ENCODE measurements at regions not wholly inside any gene's neighbourhood (a gene's known extent, or its start where the extent isn't known, plus 50 kb on each side); places are given as distances from the start of the nearest gene placed in this dataset.

DNA sequence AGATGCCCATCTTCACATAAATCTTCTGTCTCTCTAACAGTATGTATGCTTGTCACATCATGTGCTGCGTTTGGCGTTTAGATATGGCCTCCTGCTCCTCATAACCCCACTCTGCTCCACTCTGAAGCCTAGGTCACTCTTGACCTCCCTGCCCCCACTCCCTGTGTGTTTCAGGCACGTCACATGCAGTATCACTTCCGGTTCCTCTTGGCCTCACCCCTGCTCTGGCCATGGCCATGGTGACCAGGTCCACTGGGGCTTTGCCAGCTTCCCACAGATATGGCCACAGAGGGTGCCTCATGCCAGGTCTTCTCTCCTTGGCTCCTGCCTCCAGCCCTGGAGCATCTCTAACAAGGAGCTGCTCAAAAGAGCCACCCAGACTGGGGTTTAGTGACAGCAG, 160.0 kb downstream of the RNF152 start:
- TF ChIP-seq ZNF70 (CRISPR knock-in tag; IDR thresholded peaks at IDR 0.05) (no peak), PPARA (CRISPR knock-in tag; IDR thresholded peaks at IDR 0.05; ENCODE audit: borderline replicate concordance) (no peak), ZFP3 (CRISPR knock-in tag; IDR thresholded peaks at IDR 0.05) (no peak), ISL1 (CRISPR knock-in tag; IDR thresholded peaks at IDR 0.05) (no peak), GLIS3 (CRISPR knock-in tag; IDR thresholded peaks at IDR 0.05) (no peak), SNAI2 (CRISPR knock-in tag; IDR thresholded peaks at IDR 0.05) (no peak), ZNF8 (CRISPR knock-in tag; IDR thresholded peaks at IDR 0.05) (no peak), BACH2 (CRISPR knock-in tag; IDR thresholded peaks at IDR 0.05; ENCODE audit: borderline replicate concordance) (no peak), CSDC2 (CRISPR knock-in tag; IDR thresholded peaks at IDR 0.05) (no peak), ZFP30 (CRISPR knock-in tag; IDR thresholded peaks at IDR 0.05) (no peak)
- TF ChIP-seq, protein P1, sequence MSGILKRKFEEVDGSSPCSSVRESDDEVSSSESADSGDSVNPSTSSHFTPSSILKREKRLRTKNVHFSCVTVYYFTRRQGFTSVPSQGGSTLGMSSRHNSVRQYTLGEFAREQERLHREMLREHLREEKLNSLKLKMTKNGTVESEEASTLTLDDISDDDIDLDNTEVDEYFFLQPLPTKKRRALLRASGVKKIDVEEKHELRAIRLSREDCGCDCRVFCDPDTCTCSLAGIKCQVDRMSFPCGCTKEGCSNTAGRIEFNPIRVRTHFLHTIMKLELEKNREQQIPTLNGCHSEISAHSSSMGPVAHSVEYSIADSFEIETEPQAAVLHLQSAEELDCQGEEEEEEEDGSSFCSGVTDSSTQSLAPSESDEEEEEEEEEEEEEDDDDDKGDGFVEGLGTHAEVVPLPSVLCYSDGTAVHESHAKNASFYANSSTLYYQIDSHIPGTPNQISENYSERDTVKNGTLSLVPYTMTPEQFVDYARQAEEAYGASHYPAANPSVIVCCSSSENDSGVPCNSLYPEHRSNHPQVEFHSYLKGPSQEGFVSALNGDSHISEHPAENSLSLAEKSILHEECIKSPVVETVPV (CRISPR knock-in tag; IDR thresholded peaks at IDR 0.05), result no peak
- TF ChIP-seq, protein P2, sequence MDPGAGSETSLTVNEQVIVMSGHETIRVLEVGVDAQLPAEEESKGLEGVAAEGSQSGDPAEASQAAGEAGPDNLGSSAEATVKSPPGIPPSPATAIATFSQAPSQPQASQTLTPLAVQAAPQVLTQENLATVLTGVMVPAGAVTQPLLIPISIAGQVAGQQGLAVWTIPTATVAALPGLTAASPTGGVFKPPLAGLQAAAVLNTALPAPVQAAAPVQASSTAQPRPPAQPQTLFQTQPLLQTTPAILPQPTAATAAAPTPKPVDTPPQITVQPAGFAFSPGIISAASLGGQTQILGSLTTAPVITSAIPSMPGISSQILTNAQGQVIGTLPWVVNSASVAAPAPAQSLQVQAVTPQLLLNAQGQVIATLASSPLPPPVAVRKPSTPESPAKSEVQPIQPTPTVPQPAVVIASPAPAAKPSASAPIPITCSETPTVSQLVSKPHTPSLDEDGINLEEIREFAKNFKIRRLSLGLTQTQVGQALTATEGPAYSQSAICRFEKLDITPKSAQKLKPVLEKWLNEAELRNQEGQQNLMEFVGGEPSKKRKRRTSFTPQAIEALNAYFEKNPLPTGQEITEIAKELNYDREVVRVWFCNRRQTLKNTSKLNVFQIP (CRISPR knock-in tag; IDR thresholded peaks at IDR 0.05; ENCODE audit: borderline replicate concordance, low read depth), result no peak
- ATAC-seq, result no peak

DNA sequence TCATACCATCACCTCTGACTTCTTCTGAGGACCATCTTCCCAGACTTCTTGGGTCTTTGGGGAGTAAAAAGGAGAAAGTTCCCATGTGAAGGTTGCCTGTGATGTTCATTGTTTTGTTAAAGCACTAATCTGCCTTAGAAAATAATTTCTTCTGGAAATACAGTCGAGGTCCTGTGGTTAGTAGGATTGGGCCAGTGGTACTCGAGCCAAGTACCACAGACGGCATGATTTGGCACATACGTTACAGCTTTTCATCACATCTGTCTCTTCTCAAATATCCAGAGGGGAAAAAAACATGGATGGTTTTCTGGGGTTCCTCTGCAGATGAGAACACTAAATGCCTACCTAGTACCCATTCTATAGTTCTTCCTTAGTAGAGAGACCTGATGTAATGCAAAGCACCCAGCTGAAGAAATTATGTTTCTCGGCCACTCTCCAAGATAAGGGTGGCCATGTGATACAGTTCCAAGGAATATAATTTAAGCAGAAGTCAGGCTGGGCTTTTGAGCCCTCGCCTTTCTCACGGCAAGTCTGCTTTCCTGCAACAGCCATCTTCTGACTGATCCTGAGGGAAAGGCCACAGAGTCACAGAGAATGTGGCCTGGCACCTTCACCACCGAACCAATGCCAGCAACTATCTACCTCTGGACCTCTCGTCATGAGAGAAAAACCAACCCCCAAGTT, 161.0 kb downstream of the RNF152 start:
- ATAC-seq, result no peak
- TF ChIP-seq ISL1 (CRISPR knock-in tag; IDR thresholded peaks at IDR 0.05), result no peak
- TF ChIP-seq, protein P3, sequence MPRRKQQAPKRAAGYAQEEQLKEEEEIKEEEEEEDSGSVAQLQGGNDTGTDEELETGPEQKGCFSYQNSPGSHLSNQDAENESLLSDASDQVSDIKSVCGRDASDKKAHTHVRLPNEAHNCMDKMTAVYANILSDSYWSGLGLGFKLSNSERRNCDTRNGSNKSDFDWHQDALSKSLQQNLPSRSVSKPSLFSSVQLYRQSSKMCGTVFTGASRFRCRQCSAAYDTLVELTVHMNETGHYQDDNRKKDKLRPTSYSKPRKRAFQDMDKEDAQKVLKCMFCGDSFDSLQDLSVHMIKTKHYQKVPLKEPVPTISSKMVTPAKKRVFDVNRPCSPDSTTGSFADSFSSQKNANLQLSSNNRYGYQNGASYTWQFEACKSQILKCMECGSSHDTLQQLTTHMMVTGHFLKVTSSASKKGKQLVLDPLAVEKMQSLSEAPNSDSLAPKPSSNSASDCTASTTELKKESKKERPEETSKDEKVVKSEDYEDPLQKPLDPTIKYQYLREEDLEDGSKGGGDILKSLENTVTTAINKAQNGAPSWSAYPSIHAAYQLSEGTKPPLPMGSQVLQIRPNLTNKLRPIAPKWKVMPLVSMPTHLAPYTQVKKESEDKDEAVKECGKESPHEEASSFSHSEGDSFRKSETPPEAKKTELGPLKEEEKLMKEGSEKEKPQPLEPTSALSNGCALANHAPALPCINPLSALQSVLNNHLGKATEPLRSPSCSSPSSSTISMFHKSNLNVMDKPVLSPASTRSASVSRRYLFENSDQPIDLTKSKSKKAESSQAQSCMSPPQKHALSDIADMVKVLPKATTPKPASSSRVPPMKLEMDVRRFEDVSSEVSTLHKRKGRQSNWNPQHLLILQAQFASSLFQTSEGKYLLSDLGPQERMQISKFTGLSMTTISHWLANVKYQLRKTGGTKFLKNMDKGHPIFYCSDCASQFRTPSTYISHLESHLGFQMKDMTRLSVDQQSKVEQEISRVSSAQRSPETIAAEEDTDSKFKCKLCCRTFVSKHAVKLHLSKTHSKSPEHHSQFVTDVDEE (CRISPR knock-in tag; IDR thresholded peaks at IDR 0.05), result no peak
- TF ChIP-seq OSR1 (CRISPR knock-in tag; IDR thresholded peaks at IDR 0.05), result no peak
- no peak for TF ChIP-seq ZNF565 (CRISPR knock-in tag; conservative IDR thresholded peaks at IDR 0.05; ENCODE audit: low read depth)
- TF ChIP-seq ZFP30 (CRISPR knock-in tag; IDR thresholded peaks at IDR 0.05), result no peak
- TF ChIP-seq, protein P1 (CRISPR knock-in tag; IDR thresholded peaks at IDR 0.05), result no peak
- no peak for TF ChIP-seq ZFP3 (CRISPR knock-in tag; IDR thresholded peaks at IDR 0.05)
- no peak for TF ChIP-seq BACH2 (CRISPR knock-in tag; IDR thresholded peaks at IDR 0.05; ENCODE audit: borderline replicate concordance)
- no peak for TF ChIP-seq GLIS3 (CRISPR knock-in tag; IDR thresholded peaks at IDR 0.05)
- TF ChIP-seq CSDC2 (CRISPR knock-in tag; IDR thresholded peaks at IDR 0.05), result no peak
- no peak for TF ChIP-seq TCF4 (CRISPR knock-in tag; IDR thresholded peaks at IDR 0.05; ENCODE audit: borderline replicate concordance)
- no peak for TF ChIP-seq RARB (CRISPR knock-in tag; IDR thresholded peaks at IDR 0.05)

DNA sequence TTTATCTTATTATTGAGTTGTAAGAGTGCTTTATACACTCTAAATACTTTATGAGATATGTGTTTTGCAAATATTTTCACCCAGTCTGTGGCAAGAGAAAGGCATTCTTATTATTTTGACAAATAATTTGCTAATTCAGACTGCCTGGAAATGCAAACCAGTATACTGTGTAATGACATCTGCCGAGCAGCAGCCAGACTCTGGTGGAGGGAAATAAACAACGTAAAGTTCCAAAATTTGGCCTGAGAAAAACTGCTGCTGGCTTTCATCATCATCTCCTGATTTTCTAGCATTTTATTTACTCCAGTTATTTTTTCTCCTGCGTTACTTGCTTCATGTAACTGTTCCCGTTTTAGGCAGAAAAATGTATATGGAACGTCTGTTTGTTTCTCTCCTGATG, 161.6 kb downstream of the RNF152 start:
- TF ChIP-seq ISL1 (CRISPR knock-in tag; IDR thresholded peaks at IDR 0.05), result no peak
- TF ChIP-seq RARB (CRISPR knock-in tag; IDR thresholded peaks at IDR 0.05), result no peak
- no peak for TF ChIP-seq ZFP3 (CRISPR knock-in tag; IDR thresholded peaks at IDR 0.05)
- TF ChIP-seq CSDC2 (CRISPR knock-in tag; IDR thresholded peaks at IDR 0.05), result no peak
- TF ChIP-seq, protein P4, sequence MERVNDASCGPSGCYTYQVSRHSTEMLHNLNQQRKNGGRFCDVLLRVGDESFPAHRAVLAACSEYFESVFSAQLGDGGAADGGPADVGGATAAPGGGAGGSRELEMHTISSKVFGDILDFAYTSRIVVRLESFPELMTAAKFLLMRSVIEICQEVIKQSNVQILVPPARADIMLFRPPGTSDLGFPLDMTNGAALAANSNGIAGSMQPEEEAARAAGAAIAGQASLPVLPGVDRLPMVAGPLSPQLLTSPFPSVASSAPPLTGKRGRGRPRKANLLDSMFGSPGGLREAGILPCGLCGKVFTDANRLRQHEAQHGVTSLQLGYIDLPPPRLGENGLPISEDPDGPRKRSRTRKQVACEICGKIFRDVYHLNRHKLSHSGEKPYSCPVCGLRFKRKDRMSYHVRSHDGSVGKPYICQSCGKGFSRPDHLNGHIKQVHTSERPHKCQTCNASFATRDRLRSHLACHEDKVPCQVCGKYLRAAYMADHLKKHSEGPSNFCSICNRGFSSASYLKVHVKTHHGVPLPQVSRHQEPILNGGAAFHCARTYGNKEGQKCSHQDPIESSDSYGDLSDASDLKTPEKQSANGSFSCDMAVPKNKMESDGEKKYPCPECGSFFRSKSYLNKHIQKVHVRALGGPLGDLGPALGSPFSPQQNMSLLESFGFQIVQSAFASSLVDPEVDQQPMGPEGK (CRISPR knock-in tag; IDR thresholded peaks at IDR 0.05; ENCODE audit: borderline replicate concordance), result no peak
- TF ChIP-seq ZFP30 (CRISPR knock-in tag; IDR thresholded peaks at IDR 0.05), result no peak
- TF ChIP-seq BACH2 (CRISPR knock-in tag; IDR thresholded peaks at IDR 0.05; ENCODE audit: borderline replicate concordance), result no peak
- no peak for TF ChIP-seq ESRRG (CRISPR knock-in tag; IDR thresholded peaks at IDR 0.05)
- TF ChIP-seq ZNF70 (CRISPR knock-in tag; IDR thresholded peaks at IDR 0.05), result no peak
- TF ChIP-seq ZNF565 (CRISPR knock-in tag; conservative IDR thresholded peaks at IDR 0.05; ENCODE audit: low read depth), result no peak
- no peak for TF ChIP-seq OSR1 (CRISPR knock-in tag; IDR thresholded peaks at IDR 0.05)
- TF ChIP-seq, protein P5, sequence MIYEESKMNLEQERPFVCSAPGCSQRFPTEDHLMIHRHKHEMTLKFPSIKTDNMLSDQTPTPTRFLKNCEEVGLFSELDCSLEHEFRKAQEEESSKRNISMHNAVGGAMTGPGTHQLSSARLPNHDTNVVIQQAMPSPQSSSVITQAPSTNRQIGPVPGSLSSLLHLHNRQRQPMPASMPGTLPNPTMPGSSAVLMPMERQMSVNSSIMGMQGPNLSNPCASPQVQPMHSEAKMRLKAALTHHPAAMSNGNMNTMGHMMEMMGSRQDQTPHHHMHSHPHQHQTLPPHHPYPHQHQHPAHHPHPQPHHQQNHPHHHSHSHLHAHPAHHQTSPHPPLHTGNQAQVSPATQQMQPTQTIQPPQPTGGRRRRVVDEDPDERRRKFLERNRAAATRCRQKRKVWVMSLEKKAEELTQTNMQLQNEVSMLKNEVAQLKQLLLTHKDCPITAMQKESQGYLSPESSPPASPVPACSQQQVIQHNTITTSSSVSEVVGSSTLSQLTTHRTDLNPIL (CRISPR knock-in tag; IDR thresholded peaks at IDR 0.05; ENCODE audit: low read depth), result no peak
- TF ChIP-seq SNAI2 (CRISPR knock-in tag; IDR thresholded peaks at IDR 0.05), result no peak
- no peak for TF ChIP-seq ZNF8 (CRISPR knock-in tag; IDR thresholded peaks at IDR 0.05)
- TF ChIP-seq, protein P1 (CRISPR knock-in tag; IDR thresholded peaks at IDR 0.05), result no peak
- no peak for TF ChIP-seq GLIS3 (CRISPR knock-in tag; IDR thresholded peaks at IDR 0.05)
- TF ChIP-seq TOX (CRISPR knock-in tag; IDR thresholded peaks at IDR 0.05; ENCODE audit: borderline replicate concordance), result no peak

More for the DNA sequence above, 161.6 kb downstream of the RNF152 start:
- no peak for ATAC-seq
